GM23338 (cell line): ENCODE measurements at regions not wholly inside any gene's neighbourhood (a gene's known extent, or its start where the extent isn't known, plus 50 kb on each side); places are given as distances from the start of the nearest gene placed in this dataset.

Source experiments
- ATAC-seq: fragments of 200-7000 bp; cut with Tn5 transposase; 3 replicates; pipeline ENCODE4 v1.9.1; 2020
- DNase-seq: peaks from one replicate; pipeline ENCODE4 v3.0.0-alpha.2; 2015; ENCODE audit warnings: low spot score
- H2AFZ ChIP-seq: fragments of 200-600 bp; sonication (generic); 2 replicates; pipeline ENCODE4 v1.8.0; 2016; ENCODE audit warnings: antibody characterized with exemption, mild to moderate bottlenecking, moderate library complexity
- H3F3A ChIP-seq: fragments of 200-600 bp; sonication (generic); replicated peaks from 2 replicates; pipeline ENCODE4 v1.8.0; 2017; ENCODE audit warnings: antibody characterized with exemption, mixed run types, low read depth
- H3K27ac ChIP-seq: fragments of 200-600 bp; sonication (generic); 2 replicates; pipeline ENCODE4 v1.6.1; 2016; ENCODE audit warnings: low read depth
- H3K27me3 ChIP-seq: fragments of 200-600 bp; sonication (generic); 2 replicates; pipeline ENCODE4 v1.8.0; 2016; ENCODE audit warnings: mild to moderate bottlenecking, mixed run types, moderate library complexity; ENCODE audit not compliant: insufficient read depth
- H3K36me3 ChIP-seq: fragments of 200-600 bp; sonication (generic); 2 replicates; pipeline ENCODE4 v1.8.0; 2016; ENCODE audit warnings: mild to moderate bottlenecking; ENCODE audit not compliant: insufficient read depth
- H3K4me1 ChIP-seq: fragments of 200-600 bp; sonication (generic); 2 replicates; pipeline ENCODE4 v1.8.0; 2016; ENCODE audit warnings: mild to moderate bottlenecking, moderate library complexity; ENCODE audit not compliant: insufficient read depth
- H3K4me2 ChIP-seq: fragments of 200-600 bp; sonication (generic); 2 replicates; pipeline ENCODE4 v1.7.1; 2017; ENCODE audit warnings: mixed run types
- H3K4me3 ChIP-seq: fragments of 200-600 bp; sonication (generic); 2 replicates; pipeline ENCODE4 v1.6.1; 2016; ENCODE audit warnings: mixed run types
- H3K79me2 ChIP-seq: fragments of 200-600 bp; sonication (generic); replicated peaks from 2 replicates; pipeline ENCODE4 v1.8.0; 2017; ENCODE audit warnings: mild to moderate bottlenecking; ENCODE audit not compliant: insufficient read depth
- H3K9me2 ChIP-seq: fragments of 200-600 bp; sonication (generic); 2 replicates; pipeline ENCODE4 v1.8.0; 2017; ENCODE audit not compliant: insufficient read depth
- H4K20me1 ChIP-seq: fragments of 200-600 bp; sonication (generic); replicated peaks from 2 replicates; pipeline ENCODE4 v1.8.0; 2017; ENCODE audit warnings: mild to moderate bottlenecking; ENCODE audit not compliant: insufficient read depth
- H3K27ac Mint-ChIP-seq: 2 replicates; pipeline ENCODE4 v1.8.0; 2020; ENCODE audit warnings: inconsistent platforms, mild to moderate bottlenecking, moderate library complexity, mixed read lengths
- H3K27me3 Mint-ChIP-seq: 3 replicates; pipeline ENCODE4 v1.8.0; 2022; ENCODE audit warnings: low read depth, mild to moderate bottlenecking, moderate library complexity, mixed read lengths, inconsistent platforms; ENCODE audit not compliant: insufficient read depth, poor library complexity
- H3K36me3 Mint-ChIP-seq: 3 replicates; pipeline ENCODE4 v1.8.0; 2021; ENCODE audit warnings: low read depth, mild to moderate bottlenecking, inconsistent platforms, moderate library complexity, mixed read lengths
- H3K4me1 Mint-ChIP-seq: 3 replicates; pipeline ENCODE4 v1.8.0; 2020; ENCODE audit warnings: mild to moderate bottlenecking, inconsistent platforms, mixed read lengths
- H3K4me3 Mint-ChIP-seq: 3 replicates; pipeline ENCODE4 v1.8.0; 2021; ENCODE audit warnings: moderate library complexity, mild to moderate bottlenecking, inconsistent platforms, mixed read lengths
- H3K9me3 Mint-ChIP-seq: 3 replicates; pipeline ENCODE4 v1.8.0; 2020; ENCODE audit warnings: moderate library complexity, mild to moderate bottlenecking, inconsistent platforms, mixed read lengths
- CREB1 ChIP-seq: fragments of 250-450 bp; sonication (Bioruptor Pico); IDR thresholded peaks from 2 replicates; pipeline ENCODE4 v1.5.0; 2020; ENCODE audit warnings: low read depth, mild to moderate bottlenecking, moderate library complexity
- ETS1 ChIP-seq: IDR thresholded peaks from 2 replicates; pipeline ENCODE4 v1.6.1; 2016; ENCODE audit warnings: antibody characterized with exemption
- EZH2 ChIP-seq: fragments of 200-600 bp; sonication (generic); IDR thresholded peaks from one replicate; pipeline ENCODE4 v1.8.0; 2017; ENCODE audit warnings: antibody characterized with exemption, mild to moderate bottlenecking, low read depth; ENCODE audit not compliant: unreplicated experiment
- EZH2phosphoT487 ChIP-seq: fragments of 200-600 bp; sonication (generic); IDR thresholded peaks from one replicate; pipeline ENCODE4 v1.8.1; 2018; ENCODE audit warnings: antibody characterized with exemption; ENCODE audit not compliant: unreplicated experiment
- JUNB ChIP-seq: IDR thresholded peaks from one replicate; pipeline ENCODE4 v1.6.1; 2016; ENCODE audit warnings: antibody characterized with exemption; ENCODE audit not compliant: unreplicated experiment
- NANOG ChIP-seq: IDR thresholded peaks from 2 replicates; pipeline ENCODE4 v1.6.1; 2016; ENCODE audit warnings: antibody characterized with exemption, borderline replicate concordance
- POLR2AphosphoS5 ChIP-seq: IDR thresholded peaks from 2 replicates; pipeline ENCODE4 v1.6.1; 2016; ENCODE audit warnings: antibody characterized with exemption, low read depth
- STAT1 ChIP-seq: IDR thresholded peaks from one replicate; pipeline ENCODE4 v1.6.1; 2016; ENCODE audit warnings: antibody characterized with exemption; ENCODE audit not compliant: unreplicated experiment
- ZNF114 ChIP-seq: fragments of 250-450 bp; sonication (Bioruptor Pico); IDR thresholded peaks from 2 replicates; pipeline ENCODE4 v1.5.0; 2020; ENCODE audit warnings: mild to moderate bottlenecking, moderate library complexity
- ZNF331 ChIP-seq: fragments of 250-450 bp; sonication (Bioruptor Pico); IDR thresholded peaks from 2 replicates; pipeline ENCODE4 v1.5.0; 2020; ENCODE audit warnings: low read depth, mild to moderate bottlenecking, moderate library complexity
- ZNF462 ChIP-seq: fragments of 250-450 bp; sonication (Bioruptor Pico); IDR thresholded peaks from 2 replicates; pipeline ENCODE4 v1.5.0; 2020; ENCODE audit warnings: mild to moderate bottlenecking, moderate library complexity
- TF ChIP-seq, protein P1 (sequence below), 2 experiments: fragments of 200-600 bp in 1 of 2; sonication (generic) in 1 of 2; conservative IDR thresholded peaks; 2 replicates each; pipeline versions ENCODE4 v1.5.1 to v1.6.1; 2016 to 2017; ENCODE audit warnings: antibody characterized with exemption in 2 of 2, low read depth in 2 of 2, mild to moderate bottlenecking in 2 of 2, moderate library complexity in 1 of 2
- TF ChIP-seq, protein P2 (sequence below): IDR thresholded peaks from one replicate; pipeline ENCODE4 v1.6.1; 2018; ENCODE audit warnings: antibody characterized with exemption; ENCODE audit not compliant: unreplicated experiment

DNA sequence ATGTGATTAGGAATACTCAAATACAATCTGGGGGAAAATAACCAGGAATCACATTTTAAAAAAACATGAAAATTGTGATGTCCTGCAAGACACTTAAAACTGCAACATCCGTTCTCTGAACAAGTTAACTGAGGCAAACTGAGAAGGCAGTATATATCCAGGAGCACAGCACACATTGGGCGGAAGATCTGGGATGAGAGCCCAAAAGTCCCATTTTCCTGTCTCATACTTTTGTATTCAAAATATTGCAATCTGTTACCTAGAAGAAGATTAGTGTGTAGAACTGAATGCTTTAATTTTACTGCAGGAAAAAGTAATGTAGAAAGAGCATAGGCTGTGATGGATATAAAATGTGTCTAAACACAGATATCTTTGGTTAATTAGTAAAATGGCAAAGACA is 276.8 kb upstream of the FANCL start:
- Mint-ChIP-seq H3K27ac (no peak overlapping the region; the same call in 1 of the 2 replicates), H3K4me1 (peaks cover 39% of the 10 kb centered on the region), H3K27me3 (no peaks in the 10 kb centered on the region), H3K4me3 (no peak overlapping the region), H3K9me3 (no peaks in the 10 kb centered on the region), H3K36me3 (no peaks in the 10 kb centered on the region)
- Histone ChIP-seq H3K4me2 (no peak overlapping the region), H4K20me1 (no peaks in the 10 kb centered on the region), H3K4me3 (no peak overlapping the region), H3K79me2 (no peaks in the 10 kb centered on the region), H3F3A (no peaks in the 10 kb centered on the region), H3K4me1 (peaks cover 41% of the 10 kb centered on the region), H3K9me2 (no peaks in the 10 kb centered on the region), H3K27ac (no peak overlapping the region), H3K27me3 (no peaks in the 10 kb centered on the region), H2AFZ (no peak overlapping the region), H3K36me3 (no peaks in the 10 kb centered on the region)
- TF ChIP-seq ZNF114 (CRISPR knock-in tag) (no peak), ZNF331 (no peak), NANOG (no peak), STAT1 (no peak), ETS1 (no peak), EZH2 (no peak), EZH2phosphoT487 (no peak), ZNF462 (CRISPR knock-in tag) (no peak), POLR2AphosphoS5 (no peak), JUNB (no peak), CREB1 (CRISPR knock-in tag) (no peak)
- TF ChIP-seq, protein P1, sequence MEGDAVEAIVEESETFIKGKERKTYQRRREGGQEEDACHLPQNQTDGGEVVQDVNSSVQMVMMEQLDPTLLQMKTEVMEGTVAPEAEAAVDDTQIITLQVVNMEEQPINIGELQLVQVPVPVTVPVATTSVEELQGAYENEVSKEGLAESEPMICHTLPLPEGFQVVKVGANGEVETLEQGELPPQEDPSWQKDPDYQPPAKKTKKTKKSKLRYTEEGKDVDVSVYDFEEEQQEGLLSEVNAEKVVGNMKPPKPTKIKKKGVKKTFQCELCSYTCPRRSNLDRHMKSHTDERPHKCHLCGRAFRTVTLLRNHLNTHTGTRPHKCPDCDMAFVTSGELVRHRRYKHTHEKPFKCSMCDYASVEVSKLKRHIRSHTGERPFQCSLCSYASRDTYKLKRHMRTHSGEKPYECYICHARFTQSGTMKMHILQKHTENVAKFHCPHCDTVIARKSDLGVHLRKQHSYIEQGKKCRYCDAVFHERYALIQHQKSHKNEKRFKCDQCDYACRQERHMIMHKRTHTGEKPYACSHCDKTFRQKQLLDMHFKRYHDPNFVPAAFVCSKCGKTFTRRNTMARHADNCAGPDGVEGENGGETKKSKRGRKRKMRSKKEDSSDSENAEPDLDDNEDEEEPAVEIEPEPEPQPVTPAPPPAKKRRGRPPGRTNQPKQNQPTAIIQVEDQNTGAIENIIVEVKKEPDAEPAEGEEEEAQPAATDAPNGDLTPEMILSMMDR (conservative IDR thresholded peaks at IDR 0.05; ENCODE audit: low read depth in 2 of 2) = no peak
- TF ChIP-seq, protein P2, sequence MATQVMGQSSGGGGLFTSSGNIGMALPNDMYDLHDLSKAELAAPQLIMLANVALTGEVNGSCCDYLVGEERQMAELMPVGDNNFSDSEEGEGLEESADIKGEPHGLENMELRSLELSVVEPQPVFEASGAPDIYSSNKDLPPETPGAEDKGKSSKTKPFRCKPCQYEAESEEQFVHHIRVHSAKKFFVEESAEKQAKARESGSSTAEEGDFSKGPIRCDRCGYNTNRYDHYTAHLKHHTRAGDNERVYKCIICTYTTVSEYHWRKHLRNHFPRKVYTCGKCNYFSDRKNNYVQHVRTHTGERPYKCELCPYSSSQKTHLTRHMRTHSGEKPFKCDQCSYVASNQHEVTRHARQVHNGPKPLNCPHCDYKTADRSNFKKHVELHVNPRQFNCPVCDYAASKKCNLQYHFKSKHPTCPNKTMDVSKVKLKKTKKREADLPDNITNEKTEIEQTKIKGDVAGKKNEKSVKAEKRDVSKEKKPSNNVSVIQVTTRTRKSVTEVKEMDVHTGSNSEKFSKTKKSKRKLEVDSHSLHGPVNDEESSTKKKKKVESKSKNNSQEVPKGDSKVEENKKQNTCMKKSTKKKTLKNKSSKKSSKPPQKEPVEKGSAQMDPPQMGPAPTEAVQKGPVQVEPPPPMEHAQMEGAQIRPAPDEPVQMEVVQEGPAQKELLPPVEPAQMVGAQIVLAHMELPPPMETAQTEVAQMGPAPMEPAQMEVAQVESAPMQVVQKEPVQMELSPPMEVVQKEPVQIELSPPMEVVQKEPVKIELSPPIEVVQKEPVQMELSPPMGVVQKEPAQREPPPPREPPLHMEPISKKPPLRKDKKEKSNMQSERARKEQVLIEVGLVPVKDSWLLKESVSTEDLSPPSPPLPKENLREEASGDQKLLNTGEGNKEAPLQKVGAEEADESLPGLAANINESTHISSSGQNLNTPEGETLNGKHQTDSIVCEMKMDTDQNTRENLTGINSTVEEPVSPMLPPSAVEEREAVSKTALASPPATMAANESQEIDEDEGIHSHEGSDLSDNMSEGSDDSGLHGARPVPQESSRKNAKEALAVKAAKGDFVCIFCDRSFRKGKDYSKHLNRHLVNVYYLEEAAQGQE = no peak
- ATAC-seq (no peak), DNase-seq (no peak)
